GM23248 (cell line): ENCODE measurements at regions not wholly inside any gene's neighbourhood (a gene's known extent, or its start where the extent isn't known, plus 50 kb on each side); places are given as distances from the start of the nearest gene placed in this dataset.

Source experiments
- DNase-seq: peaks from one replicate; pipeline ENCODE4 v3.0.0-alpha.2; 2015
- H2AFZ ChIP-seq: fragments of 200-600 bp; sonication (generic); 2 replicates; pipeline ENCODE4 v1.6.1; 2016; ENCODE audit warnings: antibody characterized with exemption
- H3F3A ChIP-seq: fragments of 200-600 bp; sonication (generic); 2 replicates; pipeline ENCODE4 v1.6.1; 2016; ENCODE audit warnings: mild to moderate bottlenecking, antibody characterized with exemption, mixed run types; ENCODE audit not compliant: insufficient read depth
- H3K27ac ChIP-seq: fragments of 200-600 bp; sonication (generic); 2 replicates; pipeline ENCODE4 v1.5.1; 2016; ENCODE audit warnings: mild to moderate bottlenecking
- H3K27me3 ChIP-seq: fragments of 200-600 bp; sonication (generic); replicated peaks from 2 replicates; pipeline ENCODE4 v1.6.1; 2016; ENCODE audit warnings: mild to moderate bottlenecking; ENCODE audit not compliant: insufficient read depth
- H3K36me3 ChIP-seq: fragments of 200-600 bp; sonication (generic); 2 replicates; pipeline ENCODE4 v1.6.1; 2016; ENCODE audit warnings: low read depth, mild to moderate bottlenecking
- H3K4me1 ChIP-seq: fragments of 200-600 bp; sonication (generic); 2 replicates; pipeline ENCODE4 v1.6.1; 2016; ENCODE audit warnings: mild to moderate bottlenecking; ENCODE audit not compliant: insufficient read depth
- H3K4me2 ChIP-seq: fragments of 200-600 bp; sonication (generic); one replicate; pipeline ENCODE4 v1.6.1; 2016; ENCODE audit warnings: mild to moderate bottlenecking; ENCODE audit not compliant: unreplicated experiment
- H3K4me3 ChIP-seq: fragments of 200-600 bp; sonication (generic); 2 replicates; pipeline ENCODE4 v1.5.1; 2016; ENCODE audit warnings: mild to moderate bottlenecking
- H3K79me2 ChIP-seq: fragments of 200-600 bp; sonication (generic); 2 replicates; pipeline ENCODE4 v1.6.1; 2016; ENCODE audit warnings: mild to moderate bottlenecking; ENCODE audit not compliant: insufficient read depth
- H3K9ac ChIP-seq: fragments of 200-600 bp; sonication (generic); 2 replicates; pipeline ENCODE4 v1.6.1; 2016; ENCODE audit warnings: mild to moderate bottlenecking
- H3K9me2 ChIP-seq: fragments of 200-600 bp; sonication (generic); 2 replicates; pipeline ENCODE4 v1.6.1; 2016; ENCODE audit warnings: mixed run types, mild to moderate bottlenecking, moderate library complexity; ENCODE audit not compliant: insufficient read depth
- H3K9me3 ChIP-seq: fragments of 200-600 bp; sonication (generic); one replicate; pipeline ENCODE4 v1.6.1; 2017; ENCODE audit warnings: low read depth
- H4K20me1 ChIP-seq: fragments of 200-600 bp; sonication (generic); 2 replicates; pipeline ENCODE4 v1.6.0; 2016; ENCODE audit not compliant: insufficient read depth
- EZH2 ChIP-seq: fragments of 200-600 bp; sonication (generic); IDR thresholded peaks from 2 replicates; pipeline ENCODE4 v1.6.1; 2018; ENCODE audit warnings: antibody characterized with exemption, mild to moderate bottlenecking; ENCODE audit not compliant: insufficient read depth, poor library complexity, severe bottlenecking
- EZH2phosphoT487 ChIP-seq: fragments of 200-600 bp; sonication (generic); IDR thresholded peaks from 2 replicates; pipeline ENCODE4 v1.6.1; 2018; ENCODE audit warnings: antibody characterized with exemption, moderate library complexity, mild to moderate bottlenecking, low read depth; ENCODE audit not compliant: insufficient read depth
- WGBS, 2 experiments: methylation state at CpG; one replicate each; pipeline ENCODE4 v1.1.6; 2015 to 2017; ENCODE audit warnings: low lambda C conversion rate in 2 of 2, low coverage in 1 of 2; ENCODE audit errors: missing lambda C conversion rate in 2 of 2; 5-methylcytosine and 5-hydroxymethylcytosine counted together
- in situ Hi-C: fragments of 300-500 bp; cut with MboI; formaldehyde crosslinking; loops from 2 replicates; pipeline ENCODE4 v1.15.0; 2020

GRCh38 chr9:88678431-88678830, 143.5 kb downstream of the NXNL2 start:
- Histone ChIP-seq H3K79me2 (no peaks in the 10 kb centered on the region), H2AFZ (no peak overlapping the region), H3F3A (peaks cover 5% of the 10 kb centered on the region; the same call in 1 of the 2 replicates), H3K9me2 (no peaks in the 10 kb centered on the region), H3K9me3 (no peaks in the 10 kb centered on the region), H3K4me2 (no peak overlapping the region), H3K36me3 (no peaks in the 10 kb centered on the region), H3K27me3 (no peaks in the 10 kb centered on the region), H3K27ac (no peak overlapping the region), H3K4me1 (no peaks in the 10 kb centered on the region), H3K9ac (no peak overlapping the region), H3K4me3 (no peak overlapping the region), H4K20me1 (no peaks in the 10 kb centered on the region)
- in situ Hi-C loops: no loop called here
- WGBS, 2 experiments: 94 to 97% methylated on average over 4 of the region's 4 CpGs
- TF ChIP-seq EZH2: no peak
- TF ChIP-seq EZH2phosphoT487: no peak
- no peak for DNase-seq

- Histone ChIP-seq H3K36me3 (no peaks in the 10 kb centered on the region), H3K27me3 (no peaks in the 10 kb centered on the region), H3K4me1 (no peaks in the 10 kb centered on the region), H3F3A (no peaks in the 10 kb centered on the region), H3K4me3 (no peak overlapping the region), H3K9me3 (no peaks in the 10 kb centered on the region), H3K4me2 (no peak overlapping the region), H2AFZ (peak overlapping the region; percentile 26; the same call in 1 of the 2 replicates), H3K27ac (no peak overlapping the region), H3K9ac (no peak overlapping the region), H3K79me2 (no peaks in the 10 kb centered on the region), H3K9me2 (no peaks in the 10 kb centered on the region), H4K20me1 (no peaks in the 10 kb centered on the region)
- WGBS, 2 experiments: 93 to 98% methylated on average over 5 of the region's 5 CpGs
- in situ Hi-C loops: no loop called here
- DNase-seq: peak; percentile 4
- TF ChIP-seq EZH2 (no peak), EZH2phosphoT487 (no peak)
Measured at GRCh38 chr9:88680041-88680440, 145.1 kb downstream of the NXNL2 start.

- in situ Hi-C loops: no loop called here
- no peak overlapping the region for H3K27ac ChIP-seq
- H3K4me3 ChIP-seq: no peak overlapping the region
- H3K9me3 ChIP-seq: no peaks in the 10 kb centered on the region
- 82 to 84% methylated on average over 8 of the region's 8 CpGs for WGBS, 2 experiments
- no peaks in the 10 kb centered on the region for H4K20me1 ChIP-seq
- H3K36me3 ChIP-seq: no peaks in the 10 kb centered on the region
- no peaks in the 10 kb centered on the region for H3K27me3 ChIP-seq
- TF ChIP-seq EZH2 (no peak), EZH2phosphoT487 (no peak)
- no peaks in the 10 kb centered on the region for H3F3A ChIP-seq
- H3K79me2 ChIP-seq: no peaks in the 10 kb centered on the region
- H3K9ac ChIP-seq: no peak overlapping the region
- peak overlapping the region; percentile 26; the same call in 1 of the 2 replicates for H2AFZ ChIP-seq
- DNase-seq: peak; percentile 33
- no peak overlapping the region for H3K4me2 ChIP-seq
- H3K4me1 ChIP-seq: no peaks in the 10 kb centered on the region
- H3K9me2 ChIP-seq: no peaks in the 10 kb centered on the region
Measured at GRCh38 chr9:88680505-88681160, 145.7 kb downstream of the NXNL2 start.

- Histone ChIP-seq H3K9me3 (no peaks in the 10 kb centered on the region), H4K20me1 (no peaks in the 10 kb centered on the region), H3K4me3 (no peak overlapping the region), H3K4me2 (no peak overlapping the region), H3F3A (no peaks in the 10 kb centered on the region), H3K36me3 (no peaks in the 10 kb centered on the region), H3K9ac (no peak overlapping the region), H3K9me2 (no peaks in the 10 kb centered on the region), H2AFZ (no peak overlapping the region), H3K27ac (no peak overlapping the region), H3K27me3 (no peaks in the 10 kb centered on the region), H3K79me2 (no peaks in the 10 kb centered on the region), H3K4me1 (no peaks in the 10 kb centered on the region)
- TF ChIP-seq EZH2 (no peak), EZH2phosphoT487 (no peak)
- no peak for DNase-seq
- 88 to 92% methylated on average over 8 of the region's 8 CpGs for WGBS, 2 experiments
- in situ Hi-C loops: no loop called here
Measured at GRCh38 chr9:88681434-88681833, 146.5 kb downstream of the NXNL2 start.
